Calu3 (cell line): ENCODE measurements at regions not wholly inside any gene's neighbourhood (a gene's known extent, or its start where the extent isn't known, plus 50 kb on each side); places are given as distances from the start of the nearest gene placed in this dataset.

Experiments used
- BruUV-seq: library from RNA; stranded (reverse); fragments of 400-500 nt; replicated peaks from 2 replicates; lab custom pipeline; 2021; lab: Mats Ljungman, UMichigan
- CTCF ChIA-PET: fragments of 300-600 bp; sonication (Branson Sonifier 250); formaldehyde crosslinking; loops from one replicate; lab custom pipeline; 2022; ENCODE audit warnings: antibody characterized with exemption; lab: Charles Lee
- DNase-seq: peaks from one replicate; pipeline ENCODE4 v3.0.0; 2022
- H3K27ac Mint-ChIP-seq: one replicate; pipeline ENCODE4 v1.8.0; 2022; ENCODE audit warnings: mixed read lengths; ENCODE audit not compliant: unreplicated experiment
- H3K27me3 Mint-ChIP-seq: one replicate; pipeline ENCODE4 v1.8.0; 2022; ENCODE audit warnings: mixed read lengths; ENCODE audit not compliant: unreplicated experiment
- H3K36me3 Mint-ChIP-seq: one replicate; pipeline ENCODE4 v1.8.0; 2022; ENCODE audit warnings: mild to moderate bottlenecking, moderate library complexity, mixed read lengths; ENCODE audit not compliant: insufficient read depth, unreplicated experiment
- H3K4me1 Mint-ChIP-seq: one replicate; pipeline ENCODE4 v1.8.0; 2022; ENCODE audit warnings: mild to moderate bottlenecking, low read depth, mixed read lengths; ENCODE audit not compliant: unreplicated experiment
- H3K4me3 Mint-ChIP-seq: one replicate; pipeline ENCODE4 v1.8.0; 2022; ENCODE audit warnings: mild to moderate bottlenecking, low read depth, moderate library complexity, mixed read lengths; ENCODE audit not compliant: unreplicated experiment
- H3K9me3 Mint-ChIP-seq: one replicate; pipeline ENCODE4 v1.8.0; 2022; ENCODE audit warnings: low read depth, mixed read lengths; ENCODE audit not compliant: unreplicated experiment
- intact Hi-C: fragments of 100-400 bp; cut with micrococcal nuclease; formaldehyde crosslinking; loops from one replicate; pipeline ENCODE4 v1.10.0; 2022; ENCODE audit not compliant: unreplicated experiment
- TF ChIP-seq, protein P1 (sequence below): fragments of 200-600 bp; IDR thresholded peaks from one replicate; pipeline ENCODE4 v1.8.0; 2022; ENCODE audit warnings: antibody characterized with exemption; ENCODE audit not compliant: unreplicated experiment

- Mint-ChIP-seq H3K4me1 (no peaks in the 10 kb centered on the region), H3K27ac (no peak overlapping the region), H3K27me3 (no peaks in the 10 kb centered on the region), H3K36me3 (no peaks in the 10 kb centered on the region), H3K9me3 (peaks cover 6% of the 10 kb centered on the region), H3K4me3 (no peak overlapping the region)
- TF ChIP-seq, protein P1, sequence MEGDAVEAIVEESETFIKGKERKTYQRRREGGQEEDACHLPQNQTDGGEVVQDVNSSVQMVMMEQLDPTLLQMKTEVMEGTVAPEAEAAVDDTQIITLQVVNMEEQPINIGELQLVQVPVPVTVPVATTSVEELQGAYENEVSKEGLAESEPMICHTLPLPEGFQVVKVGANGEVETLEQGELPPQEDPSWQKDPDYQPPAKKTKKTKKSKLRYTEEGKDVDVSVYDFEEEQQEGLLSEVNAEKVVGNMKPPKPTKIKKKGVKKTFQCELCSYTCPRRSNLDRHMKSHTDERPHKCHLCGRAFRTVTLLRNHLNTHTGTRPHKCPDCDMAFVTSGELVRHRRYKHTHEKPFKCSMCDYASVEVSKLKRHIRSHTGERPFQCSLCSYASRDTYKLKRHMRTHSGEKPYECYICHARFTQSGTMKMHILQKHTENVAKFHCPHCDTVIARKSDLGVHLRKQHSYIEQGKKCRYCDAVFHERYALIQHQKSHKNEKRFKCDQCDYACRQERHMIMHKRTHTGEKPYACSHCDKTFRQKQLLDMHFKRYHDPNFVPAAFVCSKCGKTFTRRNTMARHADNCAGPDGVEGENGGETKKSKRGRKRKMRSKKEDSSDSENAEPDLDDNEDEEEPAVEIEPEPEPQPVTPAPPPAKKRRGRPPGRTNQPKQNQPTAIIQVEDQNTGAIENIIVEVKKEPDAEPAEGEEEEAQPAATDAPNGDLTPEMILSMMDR = no peak
- CTCF ChIA-PET = no interaction called here
- DNase-seq = no peak
- intact Hi-C loops = no loop called here
- no TSS peak for BruUV-seq
These were observed 392.0 kb downstream of the LRIG3 start for GRCh38 chr12:58528271-58528670.

GRCh38 chr12:58529114-58529665, 391.1 kb downstream of the LRIG3 start:
- intact Hi-C loops = no loop called here
- Mint-ChIP-seq H3K27ac (no peak overlapping the region), H3K36me3 (no peaks in the 10 kb centered on the region), H3K9me3 (peaks cover 5% of the 10 kb centered on the region), H3K4me1 (no peaks in the 10 kb centered on the region), H3K27me3 (no peaks in the 10 kb centered on the region), H3K4me3 (no peak overlapping the region)
- TF ChIP-seq, protein P1 = no peak
- CTCF ChIA-PET = no interaction called here
- DNase-seq = no peak
- no TSS peak for BruUV-seq

GRCh38 chr12:58529897-58530741, 390.2 kb downstream of the LRIG3 start:
- no peak for DNase-seq
- intact Hi-C loops = no loop called here
- H3K27me3 Mint-ChIP-seq = no peaks in the 10 kb centered on the region
- no peaks in the 10 kb centered on the region for H3K36me3 Mint-ChIP-seq
- H3K27ac Mint-ChIP-seq = no peak overlapping the region
- no peaks in the 10 kb centered on the region for H3K4me1 Mint-ChIP-seq
- H3K4me3 Mint-ChIP-seq = no peak overlapping the region
- TF ChIP-seq, protein P1 = no peak
- CTCF ChIA-PET = no interaction called here
- H3K9me3 Mint-ChIP-seq = peaks cover 2% of the 10 kb centered on the region
- BruUV-seq = no TSS peak

DNA sequence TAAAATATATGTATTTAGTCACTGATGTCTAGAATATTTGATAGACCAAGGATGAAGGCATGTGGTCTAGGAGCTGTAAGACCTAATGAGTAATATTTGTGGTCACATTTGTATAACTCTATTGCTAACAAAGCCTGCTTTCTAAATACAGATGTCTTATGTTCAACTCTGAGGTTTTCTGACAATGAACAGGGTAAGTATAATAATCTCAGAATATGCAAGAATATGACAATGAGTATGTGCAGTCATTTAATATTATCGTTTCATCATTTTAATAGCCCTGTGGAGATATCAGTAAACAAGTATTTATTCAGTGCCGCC, 389.6 kb downstream of the LRIG3 start:
- TF ChIP-seq, protein P1 = no peak
- intact Hi-C loops = no loop called here
- Mint-ChIP-seq H3K36me3 (no peaks in the 10 kb centered on the region), H3K9me3 (peaks cover 2% of the 10 kb centered on the region), H3K27me3 (no peaks in the 10 kb centered on the region), H3K27ac (no peak overlapping the region), H3K4me1 (no peaks in the 10 kb centered on the region), H3K4me3 (no peak overlapping the region)
- DNase-seq = no peak
- CTCF ChIA-PET = no interaction called here
- BruUV-seq = no TSS peak
